NCI-H748 (cell line): ENCODE measurements at regions not wholly inside any gene's neighbourhood (a gene's known extent, or its start where the extent isn't known, plus 50 kb on each side); places are given as distances from the start of the nearest gene placed in this dataset.

Experiments
- DNase-seq: peaks from one replicate; lab custom pipeline; 2025; ENCODE audit not compliant: unreplicated experiment; lab: John Stamatoyannopoulos, UW

DNA sequence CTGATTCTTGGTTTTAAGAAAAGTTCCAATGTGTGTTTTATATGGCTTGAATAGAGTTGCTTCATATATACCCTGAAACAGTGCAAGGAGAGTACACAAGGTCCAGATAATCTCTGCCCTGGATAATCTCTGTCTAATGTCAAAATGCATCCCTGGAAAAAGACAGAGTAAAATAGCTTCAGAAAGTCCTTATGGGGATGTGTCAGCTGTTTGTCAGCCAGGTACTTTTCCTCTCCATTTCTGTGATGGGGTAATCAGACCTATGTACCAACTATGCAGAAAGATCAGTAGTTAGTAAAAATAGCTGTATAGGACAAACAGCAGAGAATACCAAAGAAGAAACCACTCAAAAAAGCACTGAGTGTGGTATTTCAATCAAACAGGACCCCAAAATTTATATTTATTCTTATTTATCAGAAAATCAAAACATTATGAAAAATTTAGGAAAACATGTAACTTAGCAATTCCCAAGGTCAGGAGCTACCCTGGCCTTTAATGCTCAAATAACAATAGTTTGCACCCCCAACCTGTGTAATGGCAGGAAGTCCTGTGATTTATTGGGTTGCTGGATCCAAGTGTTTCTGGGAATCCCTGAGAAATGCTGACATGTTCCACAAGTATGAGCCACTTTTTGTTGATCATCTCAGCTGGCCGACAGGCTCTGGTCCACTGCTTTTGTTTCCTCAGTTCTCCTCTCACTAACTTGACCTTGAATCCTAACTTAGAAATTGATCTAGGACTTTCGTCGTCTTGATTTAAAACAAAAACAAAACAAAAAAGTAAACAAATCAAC, 69.6 kb downstream of the MDH1 start:
- DNase-seq = no peak

DNA sequence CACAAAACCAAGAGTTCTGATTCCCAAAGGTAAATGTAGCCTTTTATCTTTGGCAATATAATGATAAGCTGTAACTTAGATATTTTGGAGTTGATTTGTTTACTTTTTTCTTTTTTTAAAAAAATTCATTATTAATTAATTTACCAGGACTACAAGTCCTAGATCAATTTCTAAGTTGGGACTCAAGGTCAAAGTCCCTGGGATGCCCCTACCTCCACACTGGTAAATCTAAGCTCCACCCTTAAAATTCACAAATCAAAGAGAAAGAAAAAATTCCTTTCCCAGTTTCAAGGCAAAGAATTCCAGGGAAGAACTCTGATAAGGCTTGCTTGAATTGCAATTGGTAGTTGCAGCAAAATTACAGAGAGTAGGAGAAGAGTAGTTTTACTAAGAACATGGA, 71.3 kb downstream of the MDH1 start:
- DNase-seq = no peak

DNA sequence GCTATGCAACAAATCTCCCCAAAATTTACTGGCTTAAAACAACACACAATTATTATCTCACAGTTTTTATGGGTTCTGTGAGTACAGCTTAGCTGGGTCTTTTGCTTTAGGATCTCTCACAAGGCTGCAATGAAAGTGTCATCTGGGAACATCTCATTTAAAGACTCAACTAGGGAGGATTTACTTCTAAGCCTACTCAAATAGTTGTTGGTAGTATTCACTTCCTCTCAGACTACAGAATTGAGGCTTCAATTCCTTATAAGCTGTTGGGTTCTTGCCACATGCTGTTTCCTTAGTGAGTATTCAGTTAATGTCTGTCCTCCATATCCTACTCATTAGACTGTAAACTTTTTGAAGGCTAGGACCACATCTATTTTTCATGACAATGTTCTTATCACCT, 72.3 kb downstream of the MDH1 start:
- no peak for DNase-seq

DNA sequence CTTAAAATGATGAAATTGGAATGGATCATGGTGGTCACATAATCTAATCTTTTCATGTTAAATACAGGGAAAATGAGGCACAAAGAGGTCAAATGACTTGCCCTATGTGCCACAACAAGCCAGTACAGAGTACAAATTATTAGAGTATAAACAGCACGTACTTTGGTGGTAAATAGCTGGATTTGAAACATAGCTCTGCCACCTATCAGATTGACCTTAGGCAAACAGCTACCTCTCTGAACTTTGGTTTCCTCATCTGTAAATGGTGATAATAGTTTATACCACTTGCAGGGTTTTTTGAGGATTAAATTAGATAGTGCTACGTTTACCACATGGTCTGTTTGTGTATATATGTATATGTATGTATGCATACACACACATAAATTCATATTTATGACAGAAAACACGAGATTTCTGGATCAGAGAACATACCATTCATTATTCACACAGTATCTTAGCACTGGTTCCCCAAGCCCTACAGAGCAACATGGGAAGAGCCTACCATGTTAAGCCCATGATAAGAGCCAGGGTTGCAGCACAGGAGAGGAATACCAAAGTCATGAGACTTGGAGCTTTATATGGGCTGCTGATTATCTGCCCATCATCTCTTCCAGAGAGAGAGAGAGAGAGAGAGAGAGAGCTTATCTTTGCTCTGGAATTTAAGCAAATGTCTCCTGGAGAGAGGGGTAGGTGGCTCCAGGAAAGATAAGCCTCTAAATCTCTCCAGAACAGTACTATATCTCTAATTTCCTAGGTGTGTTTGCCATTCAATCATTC, 73.5 kb downstream of the MDH1 start:
- no peak for DNase-seq

DNA sequence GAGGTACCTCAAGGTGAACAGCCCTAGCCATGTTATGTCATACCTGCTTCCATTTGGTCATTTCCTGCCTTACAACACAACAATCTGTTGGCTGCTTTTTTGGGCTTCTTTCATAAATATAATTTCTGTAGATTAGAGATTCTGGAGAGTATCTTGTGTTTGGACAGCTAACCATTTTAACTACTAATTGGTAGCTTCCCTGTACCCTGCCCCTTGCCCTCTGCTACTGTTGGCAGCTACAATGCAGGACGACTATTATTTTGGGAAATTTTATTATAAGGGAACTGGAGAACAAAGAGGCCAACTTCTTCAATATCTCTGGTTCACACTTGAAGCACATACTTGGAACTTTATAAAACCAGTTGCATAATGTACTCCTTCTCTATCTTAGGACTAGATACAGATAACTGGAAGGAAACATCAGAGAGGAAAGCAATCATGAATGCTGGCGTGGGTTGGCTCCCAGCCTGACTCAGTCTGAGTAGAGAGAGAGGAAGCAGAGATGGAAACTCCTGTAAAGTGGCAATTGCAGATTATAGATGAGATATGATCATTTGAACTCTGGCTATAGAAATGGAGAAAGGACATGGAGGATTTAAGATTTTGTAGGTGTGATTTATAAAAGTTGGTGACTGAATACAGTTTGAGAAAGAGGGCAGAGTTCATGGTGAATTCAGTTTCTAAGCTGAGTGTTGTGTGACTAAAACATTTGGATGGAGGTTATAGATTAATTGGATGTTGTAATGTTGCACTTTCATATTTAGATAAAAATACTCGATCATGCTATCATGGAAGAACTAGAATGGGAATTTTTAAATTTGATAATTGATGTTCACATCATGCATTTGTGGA, 74.5 kb downstream of the MDH1 start:
- DNase-seq = no peak

DNA sequence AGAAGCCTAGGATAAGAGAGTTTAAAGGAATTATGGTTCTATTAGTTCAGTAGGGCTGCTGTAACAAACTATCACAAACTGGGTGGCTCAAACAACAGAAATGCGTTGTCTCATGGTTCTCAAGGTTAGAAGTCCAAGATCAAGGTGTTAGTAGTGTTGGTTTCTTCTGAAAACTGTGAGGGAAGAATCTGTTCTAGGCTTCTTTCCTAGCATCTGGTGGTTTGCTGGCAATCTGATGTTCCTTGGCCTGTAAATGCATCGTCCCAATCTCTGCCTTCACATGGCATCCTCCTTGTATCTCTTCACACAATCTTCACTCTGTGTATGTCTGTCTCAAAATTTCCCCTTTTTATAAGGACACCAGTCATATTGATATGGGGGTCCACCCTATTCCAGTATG, 76.3 kb downstream of the MDH1 start:
- DNase-seq = no peak

- DNase-seq = no peak
Measured at GRCh38 chr2:63665846-63666475, 77.2 kb downstream of the MDH1 start.

DNA sequence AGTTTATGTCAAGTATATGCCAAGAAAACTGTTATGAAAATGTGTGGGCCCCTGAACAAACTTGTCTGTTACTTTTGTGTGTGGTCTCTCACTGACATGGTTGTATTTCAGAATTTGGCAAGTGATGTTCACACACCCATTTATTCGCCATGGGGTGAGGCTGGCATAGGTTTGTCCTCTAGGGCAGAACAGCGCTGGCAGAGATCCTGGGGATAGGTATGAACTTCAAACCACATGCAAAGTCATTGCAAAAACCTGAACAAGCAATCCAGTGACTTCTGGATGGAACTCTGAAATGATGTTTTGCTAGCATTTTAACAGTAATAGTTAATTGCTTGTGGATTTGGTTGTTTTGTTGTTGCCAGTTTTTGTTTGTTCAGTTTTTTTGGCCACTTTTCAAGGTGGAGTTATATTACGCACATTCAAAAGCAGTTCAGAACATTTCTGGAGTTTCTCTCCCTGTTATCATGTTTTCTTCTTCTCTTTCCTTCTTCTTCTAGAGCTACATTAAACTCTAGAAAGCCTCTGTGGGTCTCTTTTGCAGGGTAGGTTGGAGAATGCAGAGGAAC, 78.5 kb downstream of the MDH1 start:
- DNase-seq = no peak

- DNase-seq = no peak
Measured at GRCh38 chr2:63668000-63668399, 79.2 kb downstream of the MDH1 start.

GRCh38 chr2:63668466-63668865, 79.7 kb downstream of the MDH1 start:
- no peak for DNase-seq

- no peak for DNase-seq
Measured at GRCh38 chr2:63669596-63669995, 80.8 kb downstream of the MDH1 start.

GRCh38 chr2:63673865-63674533, 85.2 kb downstream of the MDH1 start:
- no peak for DNase-seq

DNA sequence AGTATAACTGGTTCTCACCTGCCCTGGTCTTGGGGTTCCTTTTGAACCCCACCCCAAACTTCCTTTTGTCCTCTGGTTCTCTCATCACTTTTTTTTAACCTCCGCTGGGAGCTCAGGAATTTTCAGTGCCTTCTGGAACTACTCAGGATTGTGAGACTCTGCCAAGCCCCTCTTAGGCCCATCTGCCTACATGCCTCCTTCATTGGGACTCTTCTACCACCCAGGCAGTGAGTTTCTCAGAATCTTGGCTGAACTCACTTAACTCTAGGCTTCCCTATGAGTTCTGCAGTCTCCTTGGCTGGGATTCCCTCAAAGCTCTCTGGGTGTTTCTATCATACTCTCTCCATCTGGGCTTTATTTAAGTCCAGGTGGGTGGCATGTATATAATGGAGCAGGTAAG, 86.3 kb downstream of the MDH1 start:
- no peak for DNase-seq

GRCh38 chr2:63676135-63676534, 87.4 kb downstream of the MDH1 start:
- DNase-seq = no peak

- DNase-seq = no peak
Measured at GRCh38 chr2:63678085-63678484, 89.3 kb downstream of the MDH1 start.

GRCh38 chr2:63678551-63678950, 89.8 kb downstream of the MDH1 start:
- DNase-seq = no peak

DNA sequence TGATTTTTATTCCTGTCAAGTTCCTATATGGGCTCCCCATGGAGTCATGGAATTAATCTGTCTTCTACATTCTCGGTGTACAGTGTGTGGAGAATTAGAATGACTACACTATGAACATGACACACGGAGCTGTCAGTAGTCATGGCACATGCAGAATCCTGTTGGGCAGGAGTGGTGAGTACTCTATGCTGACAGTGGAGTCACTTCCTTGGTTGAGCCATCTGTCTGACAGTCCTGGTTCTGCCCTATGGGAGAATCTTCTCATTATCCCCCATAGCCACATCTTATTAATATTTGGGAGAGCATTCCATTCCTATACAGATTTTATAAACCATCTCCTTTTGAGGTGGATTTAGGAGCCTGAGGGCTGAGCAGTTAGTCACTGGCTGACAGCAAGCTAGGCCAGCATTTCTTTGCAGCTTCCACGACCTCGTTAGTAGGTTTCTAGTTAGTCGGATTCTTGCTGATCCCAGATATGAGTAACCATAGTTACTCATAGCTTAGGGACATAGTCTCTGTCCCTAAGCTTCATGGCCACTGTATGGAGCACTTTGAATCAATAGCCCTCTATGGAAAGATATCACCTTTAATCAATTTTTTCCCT, 90.6 kb downstream of the MDH1 start:
- no peak for DNase-seq

GRCh38 chr2:63680455-63680854, 91.7 kb downstream of the MDH1 start:
- no peak for DNase-seq

DNA sequence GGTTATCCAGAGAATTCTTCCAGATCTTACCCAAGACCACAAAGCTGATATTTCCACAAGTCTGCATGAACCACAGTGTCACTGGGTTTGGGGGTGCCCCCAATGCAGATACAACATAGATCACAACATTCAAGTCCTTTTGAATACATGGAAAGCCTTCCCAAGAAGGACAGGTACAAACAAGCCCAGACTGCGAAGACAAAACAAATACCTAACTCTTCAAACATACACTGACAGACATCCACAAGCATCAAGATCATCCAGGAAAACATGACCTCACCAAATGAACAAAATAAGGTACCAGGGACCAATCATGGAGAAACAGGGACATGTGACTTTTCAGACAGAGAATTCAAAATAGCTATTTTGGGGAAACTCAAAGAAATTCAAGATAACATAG, 93.1 kb downstream of the MDH1 start:
- DNase-seq = no peak
